Endodermal cell (in vitro differentiated cells): ENCODE measurements at regions not wholly inside any gene's neighbourhood (a gene's known extent, or its start where the extent isn't known, plus 50 kb on each side); places are given as distances from the start of the nearest gene placed in this dataset.

Experiments used
- DNase-seq: peaks from one replicate; pipeline ENCODE4 v3.0.0-alpha.2; 2017
- H3K27ac ChIP-seq: 2 replicates; pipeline ENCODE4 v1.5.1; 2013; ENCODE audit warnings: mild to moderate bottlenecking, low read depth, low read length, moderate library complexity
- H3K27me3 ChIP-seq: 2 replicates; pipeline ENCODE4 v1.6.1; 2013; ENCODE audit warnings: mild to moderate bottlenecking, low read length, moderate library complexity; ENCODE audit not compliant: insufficient read depth, control insufficient read depth, poor library complexity, severe bottlenecking
- H3K36me3 ChIP-seq: 2 replicates; pipeline ENCODE4 v1.7.0; 2013; ENCODE audit warnings: mild to moderate bottlenecking, low read length, moderate library complexity; ENCODE audit not compliant: control insufficient read depth, insufficient read depth
- H3K4me1 ChIP-seq: one replicate; pipeline ENCODE4 v1.7.0; 2013; ENCODE audit warnings: low read length; ENCODE audit not compliant: control insufficient read depth, insufficient read depth
- H3K4me3 ChIP-seq: 2 replicates; pipeline ENCODE4 v1.5.1; 2013; ENCODE audit warnings: mild to moderate bottlenecking, low read length, moderate library complexity
- H3K9ac ChIP-seq: 2 replicates; pipeline ENCODE4 v1.6.1; 2013; ENCODE audit warnings: mild to moderate bottlenecking, low read length, moderate library complexity; ENCODE audit not compliant: poor library complexity, severe bottlenecking; ENCODE audit errors: extremely low read depth
- H3K9me3 ChIP-seq: 2 replicates; pipeline ENCODE4 v1.6.1; 2013; ENCODE audit warnings: mild to moderate bottlenecking, low read length, moderate library complexity; ENCODE audit not compliant: control insufficient read depth
- H3K27ac Mint-ChIP-seq: 2 replicates; pipeline ENCODE4 v1.8.0; 2020; ENCODE audit warnings: mixed read lengths
- H3K27me3 Mint-ChIP-seq: 2 replicates; pipeline ENCODE4 v1.8.0; 2021; ENCODE audit warnings: mild to moderate bottlenecking, mixed read lengths; ENCODE audit not compliant: insufficient read depth
- H3K36me3 Mint-ChIP-seq: 2 replicates; pipeline ENCODE4 v1.8.0; 2020; ENCODE audit warnings: low read depth, mixed read lengths
- H3K4me1 Mint-ChIP-seq: 2 replicates; pipeline ENCODE4 v1.8.0; 2020; ENCODE audit warnings: mixed read lengths
- H3K4me3 Mint-ChIP-seq: 2 replicates; pipeline ENCODE4 v1.8.0; 2020; ENCODE audit warnings: mild to moderate bottlenecking, moderate library complexity, mixed read lengths
- H3K9me3 Mint-ChIP-seq: 2 replicates; pipeline ENCODE4 v1.8.0; 2020; ENCODE audit warnings: mild to moderate bottlenecking, mixed read lengths
- CTCF ChIP-seq: fragments of 200-600 bp; sonication (generic); conservative IDR thresholded peaks from 2 replicates; pipeline ENCODE4 v1.5.0; 2021; ENCODE audit warnings: antibody characterized with exemption, mild to moderate bottlenecking
- WGBS, 2 experiments: methylation state at CpG; one replicate each; pipeline versions ENCODE4 v1.1.5 to v1.1.7; 2013; ENCODE audit warnings: missing lambda C conversion rate in 2 of 2, mixed read lengths in 1 of 2; ENCODE audit not compliant: insufficient coverage in 1 of 2, insufficient read length in 1 of 2; 5-methylcytosine and 5-hydroxymethylcytosine counted together

- TF ChIP-seq CTCF, result no peak
- no peaks in the 10 kb centered on the region for H3K4me1 ChIP-seq
- H3K4me3 ChIP-seq, result no peak overlapping the region
- H3K9me3 Mint-ChIP-seq, result peaks cover 3% of the 10 kb centered on the region
- no peaks in the 10 kb centered on the region for H3K9me3 ChIP-seq
- no peaks in the 10 kb centered on the region for H3K36me3 ChIP-seq
- no peak for DNase-seq
- peaks cover 10% of the 10 kb centered on the region for H3K27me3 Mint-ChIP-seq
- peaks cover 8% of the 10 kb centered on the region for H3K4me1 Mint-ChIP-seq
- H3K27me3 ChIP-seq, result peaks cover 8% of the 10 kb centered on the region
- H3K36me3 Mint-ChIP-seq, result no peaks in the 10 kb centered on the region
- WGBS, 2 experiments, result 92 to 98% methylated on average over 5 to 7 of the region's 7 CpGs
- no peak overlapping the region for H3K27ac Mint-ChIP-seq
- H3K27ac ChIP-seq, result no peak overlapping the region
- H3K9ac ChIP-seq, result no peak overlapping the region
- no peak overlapping the region for H3K4me3 Mint-ChIP-seq
Observed at GRCh38 chr5:17379100-17379951, 118.7 kb upstream of the TAF11L2 start.

DNA sequence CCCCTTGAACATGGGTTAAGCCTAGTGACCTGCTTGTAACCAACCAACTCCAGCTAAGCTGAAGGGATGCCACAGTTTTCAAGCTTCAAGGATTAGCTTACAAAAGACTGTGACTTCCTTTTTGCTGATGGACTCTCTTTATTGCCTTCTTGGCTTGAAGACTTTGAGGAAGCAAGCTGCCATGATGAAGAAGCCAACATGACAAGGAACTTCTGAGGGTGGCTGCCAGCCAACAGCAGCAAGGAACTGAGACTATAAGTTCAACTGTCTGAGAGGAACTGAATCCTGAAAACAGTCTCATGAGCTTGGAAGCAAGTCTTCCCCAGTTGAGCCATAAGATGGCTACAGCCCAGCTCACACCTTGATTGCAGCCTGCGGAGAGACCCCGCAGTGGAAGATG is 116.1 kb upstream of the TAF11L2 start:
- Histone ChIP-seq H3K9me3 (no peaks in the 10 kb centered on the region), H3K4me1 (no peaks in the 10 kb centered on the region), H3K27me3 (peaks cover 8% of the 10 kb centered on the region), H3K9ac (no peak overlapping the region), H3K4me3 (no peak overlapping the region), H3K27ac (no peak overlapping the region), H3K36me3 (no peaks in the 10 kb centered on the region)
- Mint-ChIP-seq H3K4me1 (no peaks in the 10 kb centered on the region), H3K27ac (no peak overlapping the region), H3K36me3 (no peaks in the 10 kb centered on the region), H3K27me3 (peaks cover 9% of the 10 kb centered on the region), H3K4me3 (no peak overlapping the region), H3K9me3 (no peaks in the 10 kb centered on the region)
- 90 to 100% methylated on average over 2 of the region's 2 CpGs for WGBS, 2 experiments
- DNase-seq, result no peak
- no peak for TF ChIP-seq CTCF

DNA sequence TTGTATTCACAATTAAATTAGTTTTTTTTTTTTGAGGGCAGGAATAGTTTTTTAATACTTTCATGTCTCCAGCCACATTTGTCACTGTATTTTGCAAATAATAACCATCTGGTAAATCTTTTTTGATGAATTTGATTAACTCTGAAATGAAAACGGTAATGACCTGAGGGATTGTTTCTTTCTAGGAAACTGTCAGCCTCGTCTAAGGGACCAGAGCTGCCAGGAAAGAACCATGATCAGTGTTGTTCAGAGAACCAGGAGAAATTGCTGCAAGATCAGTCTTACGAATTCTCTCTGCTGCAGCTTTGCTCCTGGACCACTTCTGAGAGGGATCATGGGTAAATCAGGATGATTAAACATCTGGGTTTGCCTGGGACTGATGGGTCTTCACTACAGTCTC is 114.5 kb upstream of the TAF11L2 start:
- Histone ChIP-seq H3K36me3 (no peaks in the 10 kb centered on the region), H3K27ac (no peak overlapping the region), H3K9ac (no peak overlapping the region), H3K27me3 (peaks cover 8% of the 10 kb centered on the region), H3K9me3 (peaks cover 2% of the 10 kb centered on the region), H3K4me3 (no peak overlapping the region), H3K4me1 (no peaks in the 10 kb centered on the region)
- peaks cover under 1% of the 10 kb centered on the region for H3K9me3 Mint-ChIP-seq
- no peak overlapping the region for H3K27ac Mint-ChIP-seq
- DNase-seq, result no peak
- 73 to 86% methylated on average over 2 to 3 of the region's 3 CpGs for WGBS, 2 experiments
- TF ChIP-seq CTCF, result no peak
- H3K4me3 Mint-ChIP-seq, result no peak overlapping the region
- peaks cover 7% of the 10 kb centered on the region for H3K4me1 Mint-ChIP-seq
- no peaks in the 10 kb centered on the region for H3K36me3 Mint-ChIP-seq
- H3K27me3 Mint-ChIP-seq, result peaks cover 9% of the 10 kb centered on the region
